ENCODE measurements at regions not wholly inside any gene's neighbourhood (a gene's known extent, or its start where the extent isn't known, plus 50 kb on each side); places are given as distances from the start of the nearest gene placed in this dataset.

GRCh38 chr4:136636155-136636554 lies 896.1 kb downstream of the PCDH18 start:
- FAIRE-seq (no peak), DNase-seq (ENCODE audit: low read depth) (no peak)
- H3K4me3 ChIP-seq (ENCODE audit: low read depth, low read length) = no peak overlapping the region
- H3K36me3 ChIP-seq (ENCODE audit: control insufficient read depth, insufficient read depth, low read length) = no peaks in the 10 kb centered on the region
- TF ChIP-seq, protein P1, sequence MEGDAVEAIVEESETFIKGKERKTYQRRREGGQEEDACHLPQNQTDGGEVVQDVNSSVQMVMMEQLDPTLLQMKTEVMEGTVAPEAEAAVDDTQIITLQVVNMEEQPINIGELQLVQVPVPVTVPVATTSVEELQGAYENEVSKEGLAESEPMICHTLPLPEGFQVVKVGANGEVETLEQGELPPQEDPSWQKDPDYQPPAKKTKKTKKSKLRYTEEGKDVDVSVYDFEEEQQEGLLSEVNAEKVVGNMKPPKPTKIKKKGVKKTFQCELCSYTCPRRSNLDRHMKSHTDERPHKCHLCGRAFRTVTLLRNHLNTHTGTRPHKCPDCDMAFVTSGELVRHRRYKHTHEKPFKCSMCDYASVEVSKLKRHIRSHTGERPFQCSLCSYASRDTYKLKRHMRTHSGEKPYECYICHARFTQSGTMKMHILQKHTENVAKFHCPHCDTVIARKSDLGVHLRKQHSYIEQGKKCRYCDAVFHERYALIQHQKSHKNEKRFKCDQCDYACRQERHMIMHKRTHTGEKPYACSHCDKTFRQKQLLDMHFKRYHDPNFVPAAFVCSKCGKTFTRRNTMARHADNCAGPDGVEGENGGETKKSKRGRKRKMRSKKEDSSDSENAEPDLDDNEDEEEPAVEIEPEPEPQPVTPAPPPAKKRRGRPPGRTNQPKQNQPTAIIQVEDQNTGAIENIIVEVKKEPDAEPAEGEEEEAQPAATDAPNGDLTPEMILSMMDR (IDR thresholded peaks at IDR 0.05; ENCODE audit: insufficient read depth, low read length, severe bottlenecking) = no peak
- H3K27me3 ChIP-seq (ENCODE audit: control insufficient read depth, insufficient read depth, low read length) = no peaks in the 10 kb centered on the region

GRCh38 chr4:136634121-136634520 lies 898.2 kb downstream of the PCDH18 start:
- DNase-seq (ENCODE audit: low read depth) (no peak), FAIRE-seq (no peak)
- no peaks in the 10 kb centered on the region for H3K36me3 ChIP-seq (ENCODE audit: control insufficient read depth, insufficient read depth, low read length)
- no peak overlapping the region for H3K4me3 ChIP-seq (ENCODE audit: low read depth, low read length)
- no peaks in the 10 kb centered on the region for H3K27me3 ChIP-seq (ENCODE audit: control insufficient read depth, insufficient read depth, low read length)
- TF ChIP-seq, protein P1 (IDR thresholded peaks at IDR 0.05; ENCODE audit: insufficient read depth, low read length, severe bottlenecking) = no peak

DNA sequence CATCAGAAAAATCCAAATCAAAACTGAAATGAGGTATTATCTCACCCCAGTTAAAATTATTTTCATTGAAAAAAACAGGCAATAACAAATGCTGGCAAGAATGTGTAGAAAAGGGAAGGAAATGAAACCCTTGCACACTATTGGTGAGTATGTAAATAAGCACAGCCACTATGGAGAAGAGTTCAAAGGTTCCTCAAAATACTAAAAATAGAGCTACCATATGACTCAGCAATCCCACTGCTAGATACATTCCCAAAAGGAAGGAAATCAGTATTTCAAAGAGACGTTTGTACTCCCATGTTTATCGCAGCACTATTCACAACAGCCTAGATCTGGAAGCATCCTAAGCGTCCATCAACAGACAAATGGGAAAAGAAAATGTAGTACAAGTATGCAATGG lies 932.4 kb downstream of the PCDH18 start:
- Histone ChIP-seq H3K36me3 (ENCODE audit: control insufficient read depth, insufficient read depth, low read length) (no peaks in the 10 kb centered on the region), H3K4me3 (ENCODE audit: low read depth, low read length) (no peak overlapping the region), H3K27me3 (ENCODE audit: control insufficient read depth, insufficient read depth, low read length) (no peaks in the 10 kb centered on the region)
- TF ChIP-seq, protein P1 (IDR thresholded peaks at IDR 0.05; ENCODE audit: insufficient read depth, low read length, severe bottlenecking) = no peak
- DNase-seq (ENCODE audit: low read depth) (no peak), FAIRE-seq (no peak)

- no peak for DNase-seq (ENCODE audit: low read depth)
- H3K27me3 ChIP-seq (ENCODE audit: control insufficient read depth, insufficient read depth, low read length) = no peaks in the 10 kb centered on the region
- H3K36me3 ChIP-seq (ENCODE audit: control insufficient read depth, insufficient read depth, low read length) = no peaks in the 10 kb centered on the region
- TF ChIP-seq, protein P1 (IDR thresholded peaks at IDR 0.05; ENCODE audit: insufficient read depth, low read length, severe bottlenecking) = no peak
- no peak for FAIRE-seq
- no peak overlapping the region for H3K4me3 ChIP-seq (ENCODE audit: low read depth, low read length)
Measured at GRCh38 chr4:136590440-136590839, 941.9 kb downstream of the PCDH18 start.

GRCh38 chr4:136583567-136583966 lies 948.7 kb downstream of the PCDH18 start:
- TF ChIP-seq, protein P1 (IDR thresholded peaks at IDR 0.05; ENCODE audit: insufficient read depth, low read length, severe bottlenecking) = no peak
- DNase-seq (ENCODE audit: low read depth) (no peak), FAIRE-seq (no peak)

DNA sequence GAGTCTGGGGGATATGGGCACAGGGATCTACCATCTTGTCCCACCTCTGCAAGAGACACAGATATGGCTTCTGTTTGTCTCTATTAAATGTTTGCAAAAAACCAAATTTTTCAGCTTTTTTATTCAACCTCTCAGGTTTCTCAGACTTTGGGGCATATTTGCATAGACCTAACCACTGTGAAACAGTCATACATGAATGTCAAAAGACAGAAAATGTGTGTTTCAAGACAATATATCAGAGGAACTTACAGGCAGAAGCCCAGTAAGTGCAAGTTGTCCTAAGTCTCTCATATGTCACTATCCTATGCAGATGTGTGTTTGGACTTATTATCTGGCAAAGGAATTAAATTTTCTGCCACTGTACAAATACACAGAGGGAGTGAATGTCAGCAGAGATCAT lies 951.2 kb downstream of the PCDH18 start:
- no peak for FAIRE-seq
- Histone ChIP-seq H3K4me3 (ENCODE audit: low read depth, low read length) (no peak overlapping the region), H3K27me3 (ENCODE audit: control insufficient read depth, insufficient read depth, low read length) (no peaks in the 10 kb centered on the region), H3K36me3 (ENCODE audit: control insufficient read depth, insufficient read depth, low read length) (no peaks in the 10 kb centered on the region)
- DNase-seq (ENCODE audit: low read depth) = no peak
- TF ChIP-seq, protein P1 (IDR thresholded peaks at IDR 0.05; ENCODE audit: insufficient read depth, low read length, severe bottlenecking) = no peak

More at GRCh38 chr4:136583567-136583966, 948.7 kb downstream of the PCDH18 start:
- Histone ChIP-seq H3K4me3 (ENCODE audit: low read depth, low read length) (no peak overlapping the region), H3K36me3 (ENCODE audit: control insufficient read depth, insufficient read depth, low read length) (no peaks in the 10 kb centered on the region), H3K27me3 (ENCODE audit: control insufficient read depth, insufficient read depth, low read length) (no peaks in the 10 kb centered on the region)
